Occipital lobe (tissue), 1 donor: ENCODE measurements at regions not wholly inside any gene's neighbourhood (a gene's known extent, or its start where the extent isn't known, plus 50 kb on each side); places are given as distances from the start of the nearest gene placed in this dataset.
A peak's percentile ranks its signal among the peaks of the same experiment; 100 is the strongest.
"Not testable (repeated sequence)": the region's sequence is repeated elsewhere in the genome, so short reads cannot be mapped to it uniquely, and the experiment has no call there.

ENCODE experiments used
- DNase-seq: peaks from one replicate; lab custom pipeline; 2025; lab: John Stamatoyannopoulos, UW

- DNase-seq: no peak
These were observed 71.8 kb downstream of the LARP7 start for GRCh38 chr4:112708772-112709171.

DNA sequence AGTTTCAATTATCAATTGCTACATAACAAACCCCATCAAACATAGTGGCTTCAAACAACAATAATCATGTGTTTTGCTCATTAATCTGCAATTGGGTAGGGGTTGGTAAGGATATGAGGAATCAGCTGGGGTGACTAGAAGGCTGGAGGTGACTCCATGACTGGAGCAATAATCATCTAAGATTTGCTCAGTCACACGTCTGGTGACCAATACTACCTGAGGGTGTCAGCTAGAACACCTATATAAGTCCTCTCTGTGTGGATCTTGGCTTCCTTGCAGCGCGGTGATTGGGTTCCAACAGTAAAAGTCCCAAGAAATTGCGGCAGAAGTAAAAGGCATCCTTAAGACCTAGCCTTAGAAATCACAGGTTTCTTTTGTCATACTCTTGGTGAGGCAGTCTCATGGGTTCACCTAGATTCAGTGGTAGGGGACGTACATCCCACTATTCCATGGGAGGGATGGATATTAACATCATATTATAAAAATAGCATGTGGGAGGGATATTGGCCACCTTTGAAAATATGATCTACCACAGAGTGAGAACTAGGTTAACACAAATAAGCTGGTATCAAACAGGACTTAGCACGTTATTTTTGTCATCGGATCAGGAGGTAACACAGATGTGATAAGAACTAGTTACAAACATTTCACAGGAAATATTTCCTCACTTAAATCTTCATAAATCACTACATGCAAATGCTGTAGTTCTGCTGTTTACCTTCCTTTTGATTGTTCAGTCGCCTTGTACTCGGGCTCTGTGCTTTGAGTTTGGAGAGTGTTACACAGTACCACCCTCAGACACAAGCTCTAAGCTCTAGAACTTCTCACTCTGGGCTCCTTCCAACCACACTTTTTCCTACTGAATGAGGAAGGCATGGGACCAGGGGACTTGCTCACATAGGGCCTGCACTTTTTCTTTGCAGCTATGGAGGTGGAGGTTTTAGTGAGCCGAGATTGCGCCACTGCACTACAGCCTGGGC, 78.3 kb downstream of the LARP7 start:
- no peak for DNase-seq

DNA sequence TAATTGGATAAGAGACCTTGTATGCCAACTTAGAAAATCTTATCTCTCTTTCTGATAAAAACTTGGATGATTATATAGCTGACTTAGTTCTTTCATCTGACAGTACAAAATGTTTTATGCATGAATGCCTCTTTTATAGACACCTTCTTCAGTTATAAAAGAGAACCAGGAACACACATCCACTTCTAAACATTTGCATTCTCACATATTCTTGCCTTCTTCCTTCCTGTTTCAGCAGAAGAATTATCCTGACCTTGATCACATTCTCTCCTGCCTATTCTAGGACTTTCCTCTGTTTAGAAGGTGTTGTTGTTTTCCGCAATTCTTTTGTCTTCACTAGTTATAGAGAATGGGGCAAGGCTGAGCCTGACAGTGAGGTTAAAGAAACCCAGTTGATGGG, 80.9 kb downstream of the LARP7 start:
- DNase-seq: no peak

- DNase-seq: no peak
These were observed 84.7 kb downstream of the LARP7 start for GRCh38 chr4:112721627-112722026.

- no peak for DNase-seq
These were observed 89.1 kb downstream of the LARP7 start for GRCh38 chr4:112726041-112726440.

DNA sequence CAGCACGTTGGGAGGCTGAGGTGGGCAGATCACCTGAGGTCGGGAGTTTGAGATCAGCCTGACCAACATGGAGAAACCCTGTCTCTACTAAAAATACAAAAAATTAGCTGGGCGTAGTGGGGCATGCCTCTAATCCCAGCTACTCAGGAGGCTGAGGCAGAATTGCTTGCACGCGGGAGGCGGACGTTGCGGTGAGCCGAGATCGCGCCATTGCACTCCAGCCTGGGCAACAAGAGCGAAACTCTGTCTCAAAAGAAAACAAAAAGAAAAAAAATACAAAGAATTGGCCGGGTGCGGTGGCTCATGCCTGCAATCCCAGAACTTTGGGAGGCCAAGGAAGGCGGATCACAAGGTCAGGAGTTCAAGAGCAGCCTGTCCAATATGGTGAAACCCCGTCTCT, 90.8 kb downstream of the LARP7 start:
- not testable (repeated sequence) for DNase-seq

- DNase-seq: no peak
These were observed 94.8 kb downstream of the LARP7 start for GRCh38 chr4:112731715-112732114.

DNA sequence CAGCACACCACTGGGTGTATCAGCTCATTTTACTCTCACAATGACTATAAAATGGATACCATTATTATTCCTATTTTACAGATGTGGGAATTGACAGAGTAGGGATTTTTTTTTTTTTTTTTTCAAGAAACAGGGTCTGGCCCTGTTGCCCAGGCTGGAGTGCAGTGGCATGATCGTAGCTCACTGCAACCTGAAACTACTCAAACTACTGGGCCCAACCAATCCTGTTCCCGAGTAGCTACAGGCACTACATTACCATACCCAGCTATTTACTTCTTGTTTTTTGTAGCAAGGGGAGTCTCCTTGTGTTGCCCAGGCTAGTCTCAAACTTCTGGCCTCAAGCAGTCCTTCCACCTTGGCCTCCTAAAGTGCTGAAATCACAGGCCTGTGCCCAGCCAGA, 95.2 kb downstream of the LARP7 start:
- no peak for DNase-seq

DNA sequence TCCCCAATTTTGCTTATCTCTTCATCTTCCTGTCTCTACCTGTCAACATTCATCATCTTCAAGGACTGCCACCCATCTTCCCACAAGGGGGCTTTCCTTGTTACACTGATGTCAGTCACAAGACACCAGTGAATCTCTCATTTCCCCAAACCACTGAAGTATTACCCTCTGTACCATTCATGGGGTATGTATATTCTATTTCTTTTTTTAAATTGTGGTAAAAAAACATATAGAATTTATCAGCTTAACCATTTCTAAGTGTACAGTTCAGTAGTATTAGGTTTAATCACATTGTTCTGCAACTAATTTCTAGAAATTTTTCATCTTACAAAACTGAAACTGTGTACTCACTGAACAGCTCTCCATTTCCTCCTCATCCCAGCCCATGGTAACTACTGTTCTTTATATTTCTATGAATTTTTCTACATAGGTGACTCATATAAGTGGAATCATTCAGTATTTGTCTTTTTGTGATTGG, 98.6 kb downstream of the LARP7 start:
- DNase-seq: no peak

DNA sequence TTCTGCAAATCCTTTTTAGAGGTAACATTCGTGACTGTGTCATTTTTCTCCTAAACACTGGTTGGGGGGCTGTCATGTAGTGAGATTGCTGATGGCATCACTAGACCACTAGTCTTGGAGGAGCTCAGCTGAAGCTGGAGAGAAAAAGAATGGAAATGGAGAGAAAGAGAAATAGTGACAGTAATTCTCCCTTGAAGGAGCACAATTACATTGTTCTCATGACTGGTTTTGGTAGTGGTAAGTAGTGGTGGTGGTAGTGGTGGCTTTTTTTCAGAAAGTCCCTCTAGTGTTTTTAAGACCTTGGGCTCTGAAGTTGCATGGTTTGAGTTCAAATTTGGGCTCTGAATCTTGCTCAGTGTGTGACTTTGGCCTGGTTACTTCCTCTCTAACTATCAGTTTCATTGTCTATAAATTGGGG, 99.8 kb downstream of the LARP7 start:
- no peak for DNase-seq

- DNase-seq: no peak
These were observed 102.5 kb downstream of the LARP7 start for GRCh38 chr4:112739442-112739841.

DNA sequence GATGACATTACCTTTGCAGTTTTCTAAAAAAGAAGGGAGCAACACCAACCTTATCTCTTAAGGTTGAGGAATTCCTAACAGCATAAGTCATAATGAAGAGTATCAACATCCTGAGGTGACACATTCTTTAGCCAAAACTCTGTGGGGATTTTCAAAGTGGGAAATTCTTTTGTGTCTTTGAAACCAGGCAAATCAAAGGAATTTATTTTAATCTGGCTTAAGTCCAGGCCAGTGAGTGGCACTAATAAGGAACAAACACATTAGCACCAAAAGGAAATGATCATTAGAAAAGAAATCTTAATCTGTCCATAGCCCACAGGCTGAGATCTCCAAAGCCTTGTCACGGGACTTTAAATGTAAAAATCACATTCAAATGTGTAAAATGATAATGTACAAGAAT, 110.1 kb downstream of the LARP7 start:
- no peak for DNase-seq

GRCh38 chr4:112748352-112748878, 111.5 kb downstream of the LARP7 start:
- DNase-seq: no peak

DNA sequence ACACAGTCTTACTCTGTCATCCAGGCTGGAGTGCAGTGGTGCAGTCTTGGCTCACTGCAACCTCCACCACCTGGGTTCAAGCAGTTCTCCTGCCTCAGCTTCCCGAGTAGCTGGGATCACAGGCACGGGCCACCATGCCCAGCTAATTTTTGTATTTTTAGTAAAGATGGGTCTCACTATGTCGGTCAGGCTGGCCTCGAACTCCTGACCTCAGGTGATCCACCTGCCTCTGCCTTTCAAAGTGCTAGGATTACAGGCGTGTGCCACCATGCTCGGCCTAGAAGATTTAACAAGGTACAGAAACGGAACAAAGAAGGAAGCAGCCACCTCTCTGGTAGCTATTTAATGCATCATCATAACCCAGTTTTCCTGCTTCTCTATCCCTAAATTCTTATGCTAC, 113.8 kb downstream of the LARP7 start:
- DNase-seq: not testable (repeated sequence)

- DNase-seq: no peak
These were observed 114.5 kb downstream of the LARP7 start for GRCh38 chr4:112751447-112751846.

GRCh38 chr4:112752061-112752460, 115.1 kb downstream of the LARP7 start:
- DNase-seq: no peak

GRCh38 chr4:112752510-112752909, 115.6 kb downstream of the LARP7 start:
- DNase-seq: no peak

GRCh38 chr4:112753333-112753732, 116.4 kb downstream of the LARP7 start:
- DNase-seq: no peak

DNA sequence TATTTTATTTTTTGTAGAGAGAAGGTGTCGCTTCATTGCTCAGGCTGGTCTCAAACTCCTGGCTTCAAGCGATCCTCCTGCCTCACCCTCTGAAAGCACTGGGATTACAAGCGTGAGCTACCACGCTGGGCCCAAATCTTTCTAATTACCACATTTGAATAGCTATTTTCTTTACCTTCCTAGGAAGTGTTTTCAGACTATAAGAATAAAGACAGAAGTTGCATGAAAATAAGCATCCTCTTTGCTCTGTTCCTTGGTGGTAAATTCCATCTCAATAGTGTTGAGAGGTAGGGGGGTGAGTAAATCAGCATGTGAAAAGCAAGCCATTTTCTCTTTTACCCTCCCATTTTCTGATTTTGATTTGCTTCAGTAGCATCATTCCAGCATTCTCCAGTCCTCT, 122.4 kb downstream of the LARP7 start:
- DNase-seq: no peak

GRCh38 chr4:112765317-112765974, 128.5 kb downstream of the LARP7 start:
- DNase-seq: peak; percentile 2

DNA sequence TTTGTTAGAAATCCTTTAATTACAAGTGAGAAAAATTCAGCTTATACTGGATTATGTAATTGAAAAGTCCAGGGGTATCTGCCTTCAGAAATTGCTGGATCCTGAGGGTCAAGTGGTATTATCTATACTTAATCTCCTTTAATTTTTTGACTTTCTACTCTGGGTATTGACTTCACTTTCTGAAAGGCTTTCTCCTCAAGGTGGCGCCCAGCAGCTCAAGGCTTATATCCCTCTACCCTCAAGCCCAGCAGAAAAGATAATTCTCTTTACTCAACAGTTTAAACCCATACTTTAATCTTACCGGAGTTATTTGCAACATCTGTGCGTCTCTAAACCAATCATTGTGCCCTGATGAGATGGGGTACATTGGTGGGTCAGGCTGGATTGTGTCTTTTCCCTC, 129.5 kb downstream of the LARP7 start:
- DNase-seq: no peak

DNA sequence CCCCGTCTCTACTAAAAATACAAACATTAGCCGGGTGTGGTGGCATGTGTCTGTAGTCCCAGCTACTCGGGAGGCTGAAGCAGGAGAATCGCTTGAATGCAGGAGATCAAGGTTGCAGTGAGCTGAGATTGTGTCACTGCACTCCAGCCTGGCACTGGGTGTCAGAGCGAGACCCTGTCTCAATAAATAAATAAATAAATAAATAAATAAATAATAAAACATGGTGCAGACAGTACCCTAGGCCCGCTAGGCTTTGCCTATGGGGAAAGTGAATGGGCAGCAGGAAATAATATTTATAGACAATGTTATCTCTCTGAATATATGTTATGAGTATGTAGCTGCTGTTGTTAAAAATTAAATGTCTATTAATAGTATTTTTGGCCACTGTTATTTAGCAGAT, 130.4 kb downstream of the LARP7 start:
- no peak for DNase-seq
